ENCODE measurements at regions not wholly inside any gene's neighbourhood (a gene's known extent, or its start where the extent isn't known, plus 50 kb on each side); places are given as distances from the start of the nearest gene placed in this dataset.
A peak's percentile ranks its signal among the peaks of the same experiment; 100 is the strongest.

- no peak for TF ChIP-seq CTCF (conservative IDR thresholded peaks at IDR 0.05; ENCODE audit: low read depth, low read length)
- H3K4me3 ChIP-seq (IDR thresholded peaks at IDR 0.05; ENCODE audit: insufficient read depth, low read depth, low read length), result no peak overlapping the region
- no peaks in the 10 kb centered on the region for H3K27me3 ChIP-seq (ENCODE audit: insufficient read depth, low read depth)
- no peaks in the 10 kb centered on the region for H3K36me3 ChIP-seq (ENCODE audit: insufficient read depth)
- H4K20me1 ChIP-seq (ENCODE audit: insufficient read depth), result no peaks in the 10 kb centered on the region
- no peaks in the 10 kb centered on the region for H3K79me2 ChIP-seq (ENCODE audit: insufficient read depth, low read depth)
- peak overlapping the region; percentile 36; the same call in 1 of the 2 replicates for H3K9ac ChIP-seq
- H3K4me2 ChIP-seq, result peak overlapping the region; percentile 58
- H3K4me1 ChIP-seq (ENCODE audit: low read depth, poor library complexity, severe bottlenecking), result peaks cover 38% of the 10 kb centered on the region
- peak overlapping the region; percentile 82 for H3K27ac ChIP-seq
- peak overlapping the region; percentile 44 for H2AFZ ChIP-seq (ENCODE audit: low read depth)
These were observed 969.2 kb downstream of the CDH18 start for GRCh38 chr5:19018822-19019221.

- H3K9ac ChIP-seq, result no peak overlapping the region
- no peaks in the 10 kb centered on the region for H3K36me3 ChIP-seq (ENCODE audit: insufficient read depth)
- TF ChIP-seq CTCF (conservative IDR thresholded peaks at IDR 0.05; ENCODE audit: low read depth, low read length), result no peak
These were observed 956.5 kb downstream of the CDH18 start for GRCh38 chr5:19031491-19031890.

GRCh38 chr5:19035816-19036215 is 952.2 kb downstream of the CDH18 start:
- no peaks in the 10 kb centered on the region for H4K20me1 ChIP-seq (ENCODE audit: insufficient read depth)
- no peaks in the 10 kb centered on the region for H3K27me3 ChIP-seq (ENCODE audit: insufficient read depth, low read depth)
- no peak overlapping the region for H3K9ac ChIP-seq
- H3K27ac ChIP-seq, result no peak overlapping the region
- no peak overlapping the region for H3K4me2 ChIP-seq
- H3K36me3 ChIP-seq (ENCODE audit: insufficient read depth), result no peaks in the 10 kb centered on the region
- H3K4me1 ChIP-seq (ENCODE audit: low read depth, poor library complexity, severe bottlenecking), result peaks cover 7% of the 10 kb centered on the region
- H2AFZ ChIP-seq (ENCODE audit: low read depth), result no peak overlapping the region
- TF ChIP-seq CTCF (conservative IDR thresholded peaks at IDR 0.05; ENCODE audit: low read depth, low read length), result no peak
- H3K79me2 ChIP-seq (ENCODE audit: insufficient read depth, low read depth), result no peaks in the 10 kb centered on the region
- no peak overlapping the region for H3K4me3 ChIP-seq (IDR thresholded peaks at IDR 0.05; ENCODE audit: insufficient read depth, low read depth, low read length)

More at GRCh38 chr5:19031491-19031890, 956.5 kb downstream of the CDH18 start:
- Histone ChIP-seq H3K27ac (no peak overlapping the region), H3K4me2 (no peak overlapping the region), H3K27me3 (ENCODE audit: insufficient read depth, low read depth) (no peaks in the 10 kb centered on the region), H3K4me1 (ENCODE audit: low read depth, poor library complexity, severe bottlenecking) (no peaks in the 10 kb centered on the region), H3K79me2 (ENCODE audit: insufficient read depth, low read depth) (no peaks in the 10 kb centered on the region), H2AFZ (ENCODE audit: low read depth) (no peak overlapping the region), H3K4me3 (IDR thresholded peaks at IDR 0.05; ENCODE audit: insufficient read depth, low read depth, low read length) (no peak overlapping the region), H4K20me1 (ENCODE audit: insufficient read depth) (no peaks in the 10 kb centered on the region)

- no peak overlapping the region for H2AFZ ChIP-seq (ENCODE audit: low read depth)
- TF ChIP-seq CTCF (conservative IDR thresholded peaks at IDR 0.05; ENCODE audit: low read depth, low read length), result no peak
- H3K9ac ChIP-seq, result no peak overlapping the region
- H3K4me2 ChIP-seq, result no peak overlapping the region
- no peaks in the 10 kb centered on the region for H4K20me1 ChIP-seq (ENCODE audit: insufficient read depth)
- H3K4me1 ChIP-seq (ENCODE audit: low read depth, poor library complexity, severe bottlenecking), result peaks cover 57% of the 10 kb centered on the region
- no peak overlapping the region for H3K4me3 ChIP-seq (IDR thresholded peaks at IDR 0.05; ENCODE audit: insufficient read depth, low read depth, low read length)
- no peaks in the 10 kb centered on the region for H3K79me2 ChIP-seq (ENCODE audit: insufficient read depth, low read depth)
- H3K36me3 ChIP-seq (ENCODE audit: insufficient read depth), result no peaks in the 10 kb centered on the region
- no peaks in the 10 kb centered on the region for H3K27me3 ChIP-seq (ENCODE audit: insufficient read depth, low read depth)
- H3K27ac ChIP-seq, result no peak overlapping the region
These were observed 945.9 kb downstream of the CDH18 start for GRCh38 chr5:19042106-19042505.
